Subcutaneous abdominal adipose tissue (tissue), 5 donors: ENCODE measurements at regions not wholly inside any gene's neighbourhood (a gene's known extent, or its start where the extent isn't known, plus 50 kb on each side); places are given as distances from the start of the nearest gene placed in this dataset.
"Not testable (repeated sequence)": the region's sequence is repeated elsewhere in the genome, so short reads cannot be mapped to it uniquely, and the experiment has no call there.

Experiments
- H3K27ac ChIP-seq: one replicate; pipeline ENCODE4 v1.7.0; 2013; ENCODE audit warnings: low read depth, mild to moderate bottlenecking, inconsistent platforms, low read length, moderate library complexity
- H3K27me3 ChIP-seq, 5 donors: one replicate each; pipeline ENCODE4 v1.7.0; 2013; ENCODE audit warnings: low read length in 5 of 5, inconsistent platforms in 1 of 5; ENCODE audit not compliant: control insufficient read depth in 5 of 5, insufficient read depth in 4 of 5
- H3K36me3 ChIP-seq, 5 donors: one replicate each; pipeline ENCODE4 v1.7.0; 2013; ENCODE audit warnings: low read length in 5 of 5; ENCODE audit not compliant: control insufficient read depth in 5 of 5, insufficient read depth in 5 of 5
- H3K4me1 ChIP-seq, 5 donors: one replicate each; pipeline ENCODE4 v1.7.0; 2013; ENCODE audit warnings: low read length in 5 of 5, mild to moderate bottlenecking in 3 of 5, moderate library complexity in 1 of 5; ENCODE audit not compliant: control insufficient read depth in 5 of 5, insufficient read depth in 5 of 5
- H3K4me3 ChIP-seq, 5 donors: one replicate each; pipeline ENCODE4 v1.7.0; 2013; ENCODE audit warnings: low read length in 5 of 5, low read depth in 1 of 5
- H3K9ac ChIP-seq, 5 donors: one replicate each; pipeline ENCODE4 v1.7.0; 2013; ENCODE audit warnings: low read length in 5 of 5, mild to moderate bottlenecking in 4 of 5, moderate library complexity in 3 of 5
- H3K9me3 ChIP-seq, 5 donors: one replicate each; pipeline ENCODE4 v1.7.0; 2013; ENCODE audit warnings: low read length in 5 of 5; ENCODE audit not compliant: control insufficient read depth in 5 of 5
- donor health status: healthy.
- donor health status: healthy.
- donor health status: healthy.
- donor health status: healthy.
- donor health status: healthy.

DNA sequence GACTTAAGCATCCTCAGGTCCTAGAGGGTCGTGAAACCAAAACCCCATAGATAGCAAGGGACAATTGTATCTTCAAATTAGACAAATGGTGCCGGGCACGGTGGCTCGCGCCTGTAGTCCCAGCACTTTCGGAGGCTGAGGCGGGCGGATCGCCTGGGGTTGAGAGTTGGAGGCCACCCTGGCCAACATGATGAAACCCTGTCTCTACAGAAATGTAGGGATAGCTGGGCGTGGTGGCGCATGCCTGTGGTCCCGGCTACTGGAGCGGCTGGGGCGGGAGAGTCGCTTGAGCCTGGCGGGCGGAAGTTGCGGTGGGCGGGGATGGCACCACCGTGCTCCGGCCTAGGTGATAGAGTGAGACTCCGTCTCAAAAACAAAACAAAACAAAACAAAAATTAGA lies 780.6 kb downstream of the BRINP3 start:
- no peak overlapping the region for H3K27ac ChIP-seq
- no peaks in the 10 kb centered on the region for H3K27me3 ChIP-seq
- peaks cover 0 to 6% (median 3%) of the 10 kb centered on the region in 5 donors for H3K9me3 ChIP-seq
- no peaks in the 10 kb centered on the region for H3K36me3 ChIP-seq
- no peak overlapping the region for H3K4me3 ChIP-seq
- H3K9ac ChIP-seq = no peak overlapping the region
- no peaks in the 10 kb centered on the region for H3K4me1 ChIP-seq

DNA sequence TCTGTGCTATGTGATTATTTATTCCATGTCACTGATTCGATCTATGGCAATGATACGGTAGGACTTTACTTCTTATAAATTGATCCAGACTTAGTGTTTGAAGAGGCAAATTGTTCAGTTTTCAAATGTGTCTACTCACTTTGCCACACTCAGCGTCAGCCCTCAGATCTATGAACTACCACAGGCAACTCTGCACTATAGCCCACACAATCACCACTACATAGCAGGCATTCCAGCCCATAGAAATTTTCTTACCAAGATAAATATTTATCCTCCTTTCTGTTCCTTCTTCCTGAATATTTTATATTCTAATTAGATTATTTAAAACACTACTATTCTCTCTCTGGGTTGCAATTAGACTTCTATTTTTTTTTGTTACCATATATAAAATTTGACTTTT lies 776.1 kb downstream of the BRINP3 start:
- Histone ChIP-seq H3K27ac (no peak overlapping the region), H3K9me3 (peaks cover 0 to 4% (median 0%) of the 10 kb centered on the region in 5 donors), H3K9ac (no peak overlapping the region), H3K36me3 (no peaks in the 10 kb centered on the region), H3K27me3 (no peaks in the 10 kb centered on the region), H3K4me3 (no peak overlapping the region), H3K4me1 (no peaks in the 10 kb centered on the region)

GRCh38 chr1:189706594-189706993 lies 771.1 kb downstream of the BRINP3 start:
- no peak overlapping the region for H3K4me3 ChIP-seq
- H3K4me1 ChIP-seq = no peaks in the 10 kb centered on the region
- H3K9me3 ChIP-seq = peaks cover 0 to 8% (median 7%) of the 10 kb centered on the region in 5 donors
- H3K27me3 ChIP-seq = peaks cover 0 to 3% (median 0%) of the 10 kb centered on the region in 5 donors
- H3K36me3 ChIP-seq = no peaks in the 10 kb centered on the region
- no peak overlapping the region for H3K9ac ChIP-seq
- H3K27ac ChIP-seq = no peak overlapping the region

DNA sequence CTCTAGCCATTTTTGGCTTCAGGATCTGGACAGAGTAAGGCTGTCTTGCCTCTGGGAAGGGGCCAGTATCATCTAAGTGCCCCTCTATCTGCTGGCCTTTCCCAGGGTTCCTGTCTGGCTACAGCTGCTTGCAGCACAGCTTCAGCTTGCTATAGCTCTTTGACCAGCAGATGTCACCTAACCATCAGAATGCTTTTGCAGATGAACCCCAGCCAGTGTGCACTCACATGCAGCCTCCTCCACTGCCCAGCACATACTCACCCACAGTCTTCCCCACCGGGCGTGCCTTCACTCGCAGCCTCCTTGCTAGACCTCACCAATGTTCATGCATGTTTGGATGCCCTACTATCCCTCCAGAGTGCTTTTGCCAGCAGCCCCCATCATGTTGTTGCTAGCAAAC lies 769.0 kb downstream of the BRINP3 start:
- no peaks in the 10 kb centered on the region for H3K4me1 ChIP-seq
- H3K9me3 ChIP-seq = peaks cover 0 to 11% (median 7%) of the 10 kb centered on the region in 5 donors
- H3K27me3 ChIP-seq = peaks cover 0 to 3% (median 0%) of the 10 kb centered on the region in 5 donors
- no peaks in the 10 kb centered on the region for H3K36me3 ChIP-seq
- no peak overlapping the region for H3K4me3 ChIP-seq
- H3K9ac ChIP-seq = no peak overlapping the region
- H3K27ac ChIP-seq = no peak overlapping the region

- not testable (repeated sequence) for H3K27ac ChIP-seq, H3K4me3 ChIP-seq, H3K4me1 ChIP-seq, H3K36me3 ChIP-seq, H3K9me3 ChIP-seq, H3K9ac ChIP-seq, H3K27me3 ChIP-seq
Measured at GRCh38 chr1:189718147-189718795, 759.4 kb downstream of the BRINP3 start.

- Histone ChIP-seq H3K9me3 (peaks cover 0 to 3% (median 0%) of the 10 kb centered on the region in 5 donors), H3K4me3 (no peak overlapping the region), H3K36me3 (no peaks in the 10 kb centered on the region), H3K27ac (no peak overlapping the region), H3K9ac (no peak overlapping the region), H3K4me1 (no peaks in the 10 kb centered on the region), H3K27me3 (peaks cover 0 to 4% (median 0%) of the 10 kb centered on the region in 5 donors)
Measured at GRCh38 chr1:189726806-189727205, 750.9 kb downstream of the BRINP3 start.

DNA sequence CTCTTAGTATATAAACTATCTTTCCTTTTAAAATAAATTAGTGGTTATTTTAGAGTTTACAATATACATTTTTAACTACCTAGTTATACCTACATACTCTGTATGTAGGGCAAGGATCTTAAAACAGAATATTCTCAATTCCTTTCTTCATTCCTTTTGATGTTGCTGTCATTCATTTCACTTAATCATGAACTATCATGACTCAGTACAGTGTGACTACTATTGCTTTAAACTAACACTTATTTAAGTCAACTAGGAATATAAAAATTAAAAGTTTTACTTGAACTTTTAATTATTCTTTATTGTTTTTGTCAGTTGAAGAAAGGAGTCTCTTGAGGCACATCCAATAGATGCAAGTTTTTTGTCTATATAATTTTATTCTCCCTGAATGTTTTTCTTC lies 726.4 kb downstream of the BRINP3 start:
- no peak overlapping the region for H3K27ac ChIP-seq
- H3K36me3 ChIP-seq = no peaks in the 10 kb centered on the region
- no peak overlapping the region for H3K9ac ChIP-seq
- no peaks in the 10 kb centered on the region for H3K9me3 ChIP-seq
- no peaks in the 10 kb centered on the region for H3K27me3 ChIP-seq
- H3K4me3 ChIP-seq = no peak overlapping the region
- no peaks in the 10 kb centered on the region for H3K4me1 ChIP-seq

GRCh38 chr1:189752461-189752995 lies 725.1 kb downstream of the BRINP3 start:
- Histone ChIP-seq H3K4me1 (no peaks in the 10 kb centered on the region), H3K9me3 (no peaks in the 10 kb centered on the region), H3K9ac (no peak overlapping the region), H3K27ac (no peak overlapping the region), H3K4me3 (no peak overlapping the region), H3K27me3 (no peaks in the 10 kb centered on the region), H3K36me3 (no peaks in the 10 kb centered on the region)

DNA sequence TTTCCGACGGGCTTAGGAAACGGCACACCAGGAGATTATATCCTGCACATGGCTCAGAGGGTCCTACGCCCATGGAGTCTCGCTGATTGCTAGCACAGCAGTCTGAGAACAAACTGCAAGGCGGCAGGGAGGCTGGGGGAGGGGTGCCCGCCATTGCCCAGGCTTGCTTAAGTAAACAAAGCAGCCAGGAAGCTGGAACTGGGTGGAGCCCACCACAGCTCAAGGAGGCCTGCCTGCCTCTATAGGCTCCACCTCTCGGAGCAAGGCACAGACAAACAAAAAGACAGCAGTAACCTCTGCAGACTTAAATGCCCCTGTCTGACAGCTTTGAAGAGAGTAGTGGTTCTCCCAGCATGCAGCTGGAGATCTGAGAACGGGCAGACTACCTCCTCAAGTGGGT lies 722.6 kb downstream of the BRINP3 start:
- not testable (repeated sequence) for H3K9ac ChIP-seq, H3K4me1 ChIP-seq, H3K27ac ChIP-seq, H3K4me3 ChIP-seq, H3K9me3 ChIP-seq, H3K27me3 ChIP-seq, H3K36me3 ChIP-seq

GRCh38 chr1:189764391-189765320 lies 713.0 kb downstream of the BRINP3 start:
- no peaks in the 10 kb centered on the region for H3K4me1 ChIP-seq
- peaks cover 0 to 8% (median 0%) of the 10 kb centered on the region in 5 donors for H3K9me3 ChIP-seq
- H3K36me3 ChIP-seq = no peaks in the 10 kb centered on the region
- H3K9ac ChIP-seq = no peak overlapping the region
- no peak overlapping the region for H3K27ac ChIP-seq
- no peak overlapping the region for H3K4me3 ChIP-seq
- no peaks in the 10 kb centered on the region for H3K27me3 ChIP-seq
